GM18907 (cell line): ENCODE measurements at regions not wholly inside any gene's neighbourhood (a gene's known extent, or its start where the extent isn't known, plus 50 kb on each side); places are given as distances from the start of the nearest gene placed in this dataset.

Experiments used
- ATAC-seq: cut with Tn5 transposase; IDR thresholded peaks from one replicate; pipeline ENCODE4 v1.9.1; 2021; ENCODE audit warnings: mild to moderate bottlenecking, moderate library complexity; ENCODE audit not compliant: unreplicated experiment

- no peak for ATAC-seq
These were observed 1905.3 kb upstream of the PIK3C3 start for GRCh38 chr18:40049716-40050115.

GRCh38 chr18:40048886-40049650, 1906.0 kb upstream of the PIK3C3 start:
- ATAC-seq = no peak

DNA sequence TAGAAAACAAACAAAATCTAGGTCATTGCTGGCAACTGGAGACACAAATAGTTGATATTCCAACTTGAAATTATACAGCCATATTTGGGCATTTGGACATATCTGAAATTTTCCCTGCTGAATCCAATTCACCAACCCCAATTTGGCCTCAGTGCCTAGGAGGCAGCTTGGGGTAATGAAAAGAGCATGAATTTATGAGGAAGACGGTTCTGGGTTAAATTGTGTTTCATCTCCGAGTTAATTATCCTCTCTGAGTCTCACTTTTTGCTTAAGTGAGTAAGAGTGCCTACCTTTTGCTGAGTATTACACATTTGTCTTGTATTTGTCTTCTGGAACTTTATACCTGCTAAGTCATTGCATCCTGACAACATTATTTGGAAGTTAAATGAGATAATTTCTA, 1906.8 kb upstream of the PIK3C3 start:
- ATAC-seq = no peak

DNA sequence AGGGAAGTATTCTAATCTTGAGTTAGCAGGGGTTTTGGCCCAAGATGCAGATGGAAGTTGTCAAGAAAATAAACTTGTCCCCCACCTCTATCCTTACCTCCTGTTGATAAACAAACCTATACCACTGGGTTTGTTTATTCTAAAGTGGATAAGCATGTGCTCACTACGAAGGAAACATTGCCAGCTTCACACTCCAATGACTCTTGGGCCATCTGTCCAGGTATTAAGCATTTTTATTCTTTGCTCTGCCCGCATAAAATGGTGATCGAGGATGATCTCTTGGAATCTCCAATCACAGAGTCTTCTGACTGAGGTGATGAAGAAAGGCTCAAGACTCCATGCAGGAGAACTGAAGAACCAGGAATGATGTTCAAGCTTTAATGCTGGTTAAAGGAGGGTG, 1908.4 kb upstream of the PIK3C3 start:
- no peak for ATAC-seq

DNA sequence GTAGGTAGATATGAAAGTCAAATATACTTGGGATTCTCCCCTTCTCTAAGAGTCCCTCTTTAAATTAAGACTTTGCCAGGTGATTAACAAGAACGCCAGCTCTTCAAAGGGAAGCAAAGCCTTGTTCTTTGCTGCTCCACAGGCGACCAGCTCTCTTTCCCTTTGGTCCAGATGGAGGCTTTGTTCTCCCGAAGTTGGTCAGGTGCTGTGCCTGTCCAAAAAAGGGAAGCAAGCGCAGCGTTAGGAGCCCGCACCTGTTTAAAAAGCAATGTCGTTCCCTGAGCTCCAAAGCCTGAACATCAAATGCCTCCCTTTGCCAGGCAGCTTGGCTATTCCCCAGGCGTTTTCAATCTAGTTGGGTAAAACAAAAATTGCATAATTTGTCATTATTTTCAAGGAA, 1913.1 kb upstream of the PIK3C3 start:
- ATAC-seq = no peak

- no peak for ATAC-seq
These were observed 1914.5 kb upstream of the PIK3C3 start for GRCh38 chr18:40040574-40040973.

- ATAC-seq = no peak
These were observed 1917.7 kb upstream of the PIK3C3 start for GRCh38 chr18:40037356-40037755.

DNA sequence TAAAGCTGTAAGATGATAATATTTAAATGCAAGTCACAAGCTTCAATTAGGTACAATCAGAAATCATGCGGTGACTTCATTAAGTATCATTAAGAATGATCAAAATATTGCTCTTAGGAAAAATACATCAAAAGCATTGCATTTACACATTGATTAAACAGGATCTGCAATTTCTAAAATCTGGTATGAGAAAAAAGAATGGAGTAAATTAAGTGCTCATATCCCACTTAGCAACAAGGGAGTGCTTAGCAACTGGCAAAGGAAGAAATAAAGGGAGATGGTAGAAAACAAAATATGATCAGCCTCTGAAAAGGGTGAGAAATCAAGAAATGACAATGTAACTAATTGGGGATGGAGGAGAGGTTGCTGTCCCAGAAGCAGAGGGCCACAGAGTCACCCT, 1918.2 kb upstream of the PIK3C3 start:
- no peak for ATAC-seq

- ATAC-seq = no peak
These were observed 1919.1 kb upstream of the PIK3C3 start for GRCh38 chr18:40035966-40036365.

- ATAC-seq = no peak
These were observed 1923.0 kb upstream of the PIK3C3 start for GRCh38 chr18:40032076-40032475.

- ATAC-seq = no peak
These were observed 1923.6 kb upstream of the PIK3C3 start for GRCh38 chr18:40031435-40031834.

DNA sequence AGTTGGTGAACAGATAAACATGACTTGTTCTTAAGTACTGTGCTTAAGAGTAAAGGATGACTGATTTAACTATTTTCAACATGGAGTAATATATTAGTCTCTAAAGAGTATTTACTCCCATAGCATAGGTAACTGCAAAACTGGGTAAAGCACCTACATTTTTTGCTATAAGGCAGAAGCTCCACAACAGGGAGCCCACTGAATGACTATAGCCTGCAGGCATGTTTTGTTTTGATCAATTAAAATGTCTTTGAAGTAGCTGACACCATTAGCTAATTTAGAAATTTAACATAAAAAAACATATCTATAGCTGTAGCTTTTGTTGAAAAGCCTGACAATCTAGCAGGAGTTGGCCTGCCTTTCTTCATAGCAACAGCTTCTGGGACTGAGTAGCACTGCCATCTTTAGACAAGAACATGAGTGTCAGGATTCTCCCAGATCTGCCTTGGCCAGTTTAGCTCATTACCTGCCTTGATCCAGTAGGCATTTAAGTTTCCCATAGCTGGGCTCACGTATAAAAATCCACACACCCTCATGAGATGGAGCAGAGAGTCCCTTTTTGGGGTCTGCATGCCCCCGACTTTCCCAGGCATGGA, 1935.1 kb upstream of the PIK3C3 start:
- ATAC-seq = no peak

DNA sequence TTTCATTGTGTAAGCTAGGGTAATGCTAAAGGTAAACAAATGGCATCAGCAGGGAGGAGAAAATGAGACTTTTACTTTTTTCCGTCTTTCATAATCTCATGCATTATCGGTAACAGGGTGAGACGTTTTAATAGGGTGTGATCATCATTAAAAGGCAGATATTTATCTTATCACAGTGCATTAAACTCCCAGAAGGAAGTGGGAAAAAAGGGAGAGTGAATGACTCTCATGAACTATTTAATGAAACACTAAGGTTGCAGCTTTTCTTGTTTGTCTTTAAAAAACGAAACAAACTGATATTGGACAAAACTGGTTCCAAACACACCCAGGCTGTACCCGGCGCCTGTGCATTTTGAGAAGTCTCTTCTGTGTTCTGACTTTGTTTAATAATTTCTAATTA, 1936.8 kb upstream of the PIK3C3 start:
- no peak for ATAC-seq

DNA sequence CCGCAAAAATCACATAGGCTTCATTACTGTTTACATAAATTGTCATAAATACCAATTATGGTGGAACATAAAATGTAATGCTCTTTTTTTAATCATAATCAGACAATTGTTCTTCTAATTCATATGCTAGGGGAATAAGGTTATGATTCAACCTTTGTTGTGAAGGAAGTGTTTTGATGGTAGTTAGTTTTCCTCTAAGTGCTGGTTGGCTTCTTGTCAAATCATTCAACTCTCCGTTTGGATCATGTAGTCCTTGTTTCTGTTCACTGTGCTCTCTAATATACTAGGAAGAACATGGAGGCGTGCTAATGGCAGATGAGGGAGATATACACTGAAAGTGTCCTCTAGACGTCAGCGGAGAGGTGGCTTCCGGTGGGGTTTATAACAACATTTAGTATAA, 1938.0 kb upstream of the PIK3C3 start:
- no peak for ATAC-seq

DNA sequence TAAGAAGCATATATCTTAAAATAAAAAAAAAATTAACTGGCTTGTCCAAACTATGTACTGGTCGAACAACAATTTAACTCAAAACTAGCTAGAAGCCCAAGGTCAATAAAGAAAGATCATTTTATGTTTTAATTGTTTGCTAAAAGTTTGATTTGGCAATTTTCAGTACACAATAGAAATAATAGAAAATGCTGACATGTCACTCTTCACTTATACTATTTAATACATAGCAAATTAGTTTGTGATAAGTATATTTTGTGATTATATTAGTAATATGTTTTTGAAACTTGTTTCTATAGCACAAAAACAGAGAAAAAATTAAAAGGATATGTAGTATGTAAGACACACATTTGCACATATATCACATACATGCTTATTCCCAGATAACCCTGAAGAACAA, 1938.6 kb upstream of the PIK3C3 start:
- no peak for ATAC-seq

- no peak for ATAC-seq
These were observed 1941.9 kb upstream of the PIK3C3 start for GRCh38 chr18:40013001-40013609.

DNA sequence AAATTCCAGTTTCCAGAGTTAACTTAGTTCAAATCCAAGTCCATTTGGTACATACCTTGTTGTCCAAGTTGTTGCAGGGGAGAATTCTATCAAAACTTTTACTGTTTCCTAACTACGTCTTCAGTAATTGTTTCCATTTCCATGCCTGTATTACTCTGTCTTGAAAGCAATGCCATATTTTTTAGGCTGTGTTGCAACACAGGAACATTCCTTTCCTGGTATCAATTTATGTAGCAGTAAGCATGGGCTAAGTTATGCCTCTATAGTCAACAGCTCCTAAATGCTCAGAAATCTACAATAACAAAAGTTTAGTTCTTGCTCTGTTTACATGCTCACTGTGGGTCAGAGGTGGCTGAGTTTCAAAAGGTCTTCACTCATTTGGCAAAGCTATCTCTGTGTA, 1943.8 kb upstream of the PIK3C3 start:
- no peak for ATAC-seq

DNA sequence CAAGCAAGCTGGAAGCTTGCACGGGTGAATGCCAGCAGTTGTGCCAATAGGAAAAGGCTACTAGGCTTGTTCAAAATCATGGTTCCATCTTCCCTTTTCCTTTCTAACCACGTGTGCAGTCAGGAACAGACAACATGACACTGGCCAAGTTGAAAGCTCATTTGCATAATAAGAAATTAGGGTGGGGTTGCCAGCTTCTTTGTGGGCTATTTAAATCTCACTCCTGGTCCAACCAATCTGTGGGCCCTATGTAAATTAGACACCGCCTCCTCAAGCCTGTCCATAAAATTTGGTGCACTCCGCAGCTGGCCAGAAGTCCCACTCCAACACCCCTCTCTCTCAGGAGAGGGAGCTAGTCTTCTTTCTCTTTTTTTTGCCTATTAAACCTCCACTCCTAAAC, 1948.4 kb upstream of the PIK3C3 start:
- no peak for ATAC-seq

- ATAC-seq = no peak
These were observed 1950.8 kb upstream of the PIK3C3 start for GRCh38 chr18:40004246-40004645.

DNA sequence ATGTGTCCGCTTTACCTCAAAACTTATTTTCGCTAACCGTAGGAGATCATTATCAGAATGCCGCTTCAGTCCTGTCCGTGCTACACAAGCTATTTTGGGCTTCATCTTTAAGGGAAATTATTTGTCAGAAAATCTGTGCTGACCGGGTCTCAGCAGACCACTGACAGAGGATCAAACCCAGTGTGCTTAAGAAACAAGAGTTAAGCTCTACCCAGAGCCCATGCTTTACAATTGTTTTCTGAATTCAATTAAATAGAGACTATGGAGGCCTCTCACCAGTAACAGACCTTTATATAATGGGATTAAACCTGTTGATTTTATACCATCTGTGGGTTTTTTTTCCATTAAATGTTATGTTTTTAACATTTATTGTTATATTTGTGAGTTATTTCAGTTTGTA, 1956.7 kb upstream of the PIK3C3 start:
- no peak for ATAC-seq

DNA sequence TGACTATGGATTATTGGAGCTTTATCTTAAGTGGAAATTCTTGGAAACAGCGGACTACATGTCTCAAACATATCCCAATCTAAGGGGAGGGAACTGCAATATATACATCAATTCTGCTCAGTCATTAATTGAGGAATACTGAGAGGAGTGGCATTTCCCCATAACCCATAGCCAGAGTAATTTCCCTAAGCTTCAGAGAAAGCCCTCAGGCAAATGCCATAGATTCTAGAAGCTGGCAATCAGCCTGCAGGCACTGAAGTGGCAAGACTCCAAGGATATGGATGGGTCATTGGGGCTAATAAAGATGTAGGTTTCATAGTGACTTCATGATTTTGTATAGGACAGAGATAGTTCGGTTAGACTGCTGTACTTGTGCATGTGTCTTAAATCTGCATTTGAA, 1960.5 kb upstream of the PIK3C3 start:
- no peak for ATAC-seq

DNA sequence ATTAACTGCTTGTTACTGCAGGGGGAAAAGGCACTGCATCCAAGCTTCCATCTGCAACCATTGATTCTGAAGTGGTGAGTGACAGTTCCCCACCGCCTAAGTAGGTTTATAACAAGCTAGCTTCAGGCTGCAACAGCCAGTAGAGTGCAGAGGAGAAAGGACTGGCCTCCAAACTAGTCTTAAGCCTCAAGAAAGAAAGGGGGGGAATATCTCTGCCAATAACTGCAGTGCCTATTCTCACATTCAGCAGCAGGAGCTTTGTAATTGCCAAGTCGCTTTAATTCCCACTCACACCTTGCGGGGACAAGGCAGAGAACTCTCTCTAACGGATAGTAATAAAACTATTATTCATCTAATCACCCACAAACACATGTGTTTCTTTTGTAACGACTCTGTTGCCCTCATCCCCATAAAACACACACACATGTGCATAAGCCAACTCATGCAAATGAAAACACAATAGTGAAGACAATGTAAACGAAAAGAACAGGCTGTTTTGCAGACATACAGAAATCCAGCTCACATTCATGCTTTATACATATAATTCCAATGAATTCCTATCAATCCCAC, 1963.3 kb upstream of the PIK3C3 start:
- no peak for ATAC-seq
